ENCODE measurements at regions not wholly inside any gene's neighbourhood (a gene's known extent, or its start where the extent isn't known, plus 50 kb on each side); places are given as distances from the start of the nearest gene placed in this dataset.

GRCh38 chr7:42493436-42494198 is 256.6 kb upstream of the GLI3 start:
- peak; percentile 89 for DNase-seq (ENCODE audit: low read depth)

DNA sequence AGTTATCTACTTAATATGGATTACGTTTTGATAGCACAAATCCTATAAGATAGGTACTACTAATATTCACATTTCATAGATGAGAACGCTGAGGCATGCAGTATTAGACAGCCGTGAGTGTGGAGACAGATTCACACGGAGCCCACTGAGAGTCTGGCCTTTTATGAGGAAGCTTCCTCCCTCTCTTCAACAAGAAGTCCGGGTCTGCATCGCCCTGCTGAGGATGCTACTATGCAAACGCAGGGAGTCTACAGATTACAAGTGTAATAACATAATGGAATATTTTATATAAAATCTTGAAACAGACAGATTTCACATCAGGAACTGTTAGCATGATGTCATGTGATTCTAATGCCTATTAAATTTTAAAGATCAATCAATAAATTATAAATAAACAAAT is 255.9 kb upstream of the GLI3 start:
- no peak for DNase-seq (ENCODE audit: low read depth)

GRCh38 chr7:42491106-42491505 is 254.1 kb upstream of the GLI3 start:
- no peak for DNase-seq (ENCODE audit: low read depth)

GRCh38 chr7:42489299-42489698 is 252.3 kb upstream of the GLI3 start:
- no peak for DNase-seq (ENCODE audit: low read depth)

DNA sequence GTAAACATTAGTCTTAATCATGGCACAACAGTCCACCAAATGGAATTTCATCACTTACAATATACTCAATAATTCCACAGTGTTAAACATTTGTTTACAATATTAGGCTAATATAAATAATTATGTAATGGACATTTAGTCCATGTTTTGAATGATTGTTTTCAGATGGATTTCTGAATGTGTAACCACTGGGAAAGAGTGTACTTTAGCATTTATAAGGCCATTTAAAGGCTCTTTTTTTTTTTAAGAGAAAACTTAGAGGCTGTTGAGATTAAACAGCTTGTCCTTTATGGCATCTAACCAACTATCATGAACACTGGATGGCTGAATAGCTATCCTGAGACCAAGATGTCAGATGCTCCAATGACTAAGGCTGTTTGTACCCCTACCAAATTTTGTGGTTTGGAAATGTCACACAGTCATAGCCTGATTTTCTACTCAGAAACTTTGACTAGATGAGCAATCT is 248.3 kb upstream of the GLI3 start:
- DNase-seq (ENCODE audit: low read depth), result no peak

- DNase-seq (ENCODE audit: low read depth), result no peak
Observed at GRCh38 chr7:42483886-42484285, 246.9 kb upstream of the GLI3 start.

DNA sequence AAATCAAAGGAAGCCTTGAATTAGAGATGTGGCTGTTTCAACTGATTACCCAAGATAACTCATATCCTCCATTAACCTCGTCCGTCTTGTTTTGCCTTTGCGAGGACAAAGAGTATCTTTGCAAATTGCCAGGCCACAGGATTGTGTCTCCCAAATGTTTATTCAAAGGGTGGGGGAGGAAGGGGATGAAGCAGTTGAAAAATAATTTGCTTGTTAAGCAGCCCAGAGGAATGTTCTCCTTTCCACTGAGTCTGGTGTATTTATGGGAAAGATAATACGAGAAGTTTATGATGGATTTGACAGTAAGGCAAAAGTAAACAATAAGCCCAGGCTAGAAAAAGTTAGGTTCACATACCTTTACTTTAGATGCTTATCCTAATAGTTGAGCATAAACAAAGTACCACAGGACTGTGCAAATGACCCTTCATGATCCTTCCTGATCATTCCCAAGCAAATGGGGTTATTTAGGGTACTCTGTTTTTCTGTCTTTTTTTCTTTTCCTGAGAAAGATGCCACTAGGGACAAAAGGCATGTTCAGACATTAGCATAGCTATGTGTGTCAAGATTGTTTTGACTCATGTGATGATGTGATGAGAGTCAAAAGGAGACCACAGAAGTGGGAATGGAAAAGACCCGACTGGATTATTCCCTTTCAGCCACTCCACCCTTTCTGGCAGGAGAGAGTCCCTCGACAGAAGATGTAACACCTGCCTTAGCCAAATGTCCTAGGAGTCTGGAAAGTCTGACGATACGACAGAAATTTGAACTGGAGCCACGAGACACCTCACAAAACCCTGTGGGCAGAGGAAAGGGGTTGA is 243.0 kb upstream of the GLI3 start:
- no peak for DNase-seq (ENCODE audit: low read depth)

- no peak for DNase-seq (ENCODE audit: low read depth)
Observed at GRCh38 chr7:42479452-42479815, 242.4 kb upstream of the GLI3 start.

GRCh38 chr7:42478717-42479116 is 241.7 kb upstream of the GLI3 start:
- no peak for DNase-seq (ENCODE audit: low read depth)

DNA sequence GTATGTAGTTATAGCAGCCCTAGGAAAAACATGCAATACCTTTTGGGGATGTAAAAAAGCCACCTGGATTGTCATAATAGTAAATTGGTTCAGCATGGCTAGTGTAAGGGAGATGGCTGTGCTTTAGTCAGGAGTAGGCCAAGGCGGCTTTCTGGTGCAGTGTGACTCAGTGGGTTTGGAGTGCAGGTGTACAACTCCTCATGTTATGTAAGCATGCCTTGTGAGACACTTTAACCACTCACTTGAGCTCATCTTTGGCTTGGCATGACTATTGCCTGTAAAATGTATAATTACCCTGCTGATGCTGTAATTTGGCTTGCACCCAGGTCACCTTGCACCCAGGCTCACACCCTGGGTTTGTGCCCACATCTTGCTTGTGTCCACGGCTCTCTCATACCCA is 239.2 kb upstream of the GLI3 start:
- no peak for DNase-seq (ENCODE audit: low read depth)

DNA sequence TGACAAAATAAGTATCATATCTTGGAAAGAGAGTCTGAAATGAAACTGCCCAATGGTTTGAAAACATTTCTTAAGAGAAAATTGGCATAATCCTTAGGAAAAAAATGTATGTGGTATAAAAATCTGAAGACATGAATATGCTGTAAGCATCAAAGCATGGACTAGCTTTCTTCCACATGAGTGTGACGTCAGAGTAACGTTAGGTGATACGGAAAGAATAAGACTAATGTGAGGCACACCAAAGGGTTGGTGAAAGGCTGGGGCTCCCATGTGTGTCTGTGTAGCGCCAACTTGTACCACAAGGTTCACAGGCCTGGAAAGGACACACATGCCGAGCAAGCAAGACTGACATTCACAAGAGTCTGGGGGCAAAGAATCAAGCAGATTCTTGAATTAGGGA is 238.1 kb upstream of the GLI3 start:
- DNase-seq (ENCODE audit: low read depth), result no peak

- DNase-seq (ENCODE audit: low read depth), result no peak
Observed at GRCh38 chr7:42473099-42473498, 236.1 kb upstream of the GLI3 start.

- DNase-seq (ENCODE audit: low read depth), result peak; percentile 16
Observed at GRCh38 chr7:42471573-42472174, 234.7 kb upstream of the GLI3 start.

- DNase-seq (ENCODE audit: low read depth), result no peak
Observed at GRCh38 chr7:42469341-42469740, 232.3 kb upstream of the GLI3 start.

GRCh38 chr7:42468471-42468870 is 231.5 kb upstream of the GLI3 start:
- DNase-seq (ENCODE audit: low read depth), result no peak

DNA sequence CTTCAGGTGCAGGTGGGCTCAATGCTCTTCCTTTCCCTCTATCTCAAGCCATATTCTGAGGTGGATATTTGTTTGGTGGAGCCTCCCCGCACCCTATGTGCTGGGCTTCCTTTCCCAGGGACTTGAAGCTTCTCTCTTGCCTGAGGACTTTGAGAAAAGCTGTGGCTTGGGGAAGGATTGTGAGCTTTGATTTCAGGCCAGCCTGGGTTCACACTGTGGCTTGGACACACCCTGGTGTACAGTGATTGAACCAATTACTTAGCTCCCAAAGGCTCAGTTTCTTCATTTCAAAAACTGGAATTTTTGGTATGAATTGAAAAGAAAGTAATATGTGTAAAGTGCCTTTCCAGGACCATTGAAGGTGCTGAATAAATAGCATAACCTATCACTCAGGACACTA is 224.5 kb upstream of the GLI3 start:
- DNase-seq (ENCODE audit: low read depth), result no peak

DNA sequence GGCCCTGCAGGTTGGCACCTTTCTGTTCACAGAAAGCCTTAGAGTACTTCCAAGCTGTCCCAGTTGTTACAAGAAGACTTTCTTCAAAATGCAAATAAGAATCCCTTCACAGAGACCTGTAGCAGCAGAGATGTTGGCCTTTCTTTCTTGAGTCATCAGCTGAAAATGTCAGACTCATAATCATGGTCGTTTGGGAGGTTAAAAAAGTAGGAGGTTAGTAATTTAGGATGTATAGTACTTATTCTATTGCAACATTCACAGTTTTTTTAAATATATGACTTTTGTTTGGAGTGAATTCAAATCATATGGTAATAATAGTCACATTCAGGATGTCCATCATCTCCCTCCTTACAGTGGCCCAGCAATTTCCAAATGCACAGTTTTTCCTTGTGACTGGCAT is 223.9 kb upstream of the GLI3 start:
- DNase-seq (ENCODE audit: low read depth), result no peak

- DNase-seq (ENCODE audit: low read depth), result no peak
Observed at GRCh38 chr7:42460148-42460547, 223.1 kb upstream of the GLI3 start.

GRCh38 chr7:42457663-42458062 is 220.7 kb upstream of the GLI3 start:
- DNase-seq (ENCODE audit: low read depth), result peak; percentile 41

- DNase-seq (ENCODE audit: low read depth), result no peak
Observed at GRCh38 chr7:42456756-42457276, 219.8 kb upstream of the GLI3 start.

GRCh38 chr7:42456267-42456666 is 219.3 kb upstream of the GLI3 start:
- no peak for DNase-seq (ENCODE audit: low read depth)

- no peak for DNase-seq (ENCODE audit: low read depth)
Observed at GRCh38 chr7:42453931-42454361, 216.9 kb upstream of the GLI3 start.

- no peak for DNase-seq (ENCODE audit: low read depth)
Observed at GRCh38 chr7:42452356-42452755, 215.3 kb upstream of the GLI3 start.
